WTC11 (cell line): ENCODE measurements at regions not wholly inside any gene's neighbourhood (a gene's known extent, or its start where the extent isn't known, plus 50 kb on each side); places are given as distances from the start of the nearest gene placed in this dataset.
A peak's percentile ranks its signal among the peaks of the same experiment; 100 is the strongest.

Experiments
- ATAC-seq: fragments of 200-7000 bp; cut with Tn5 transposase; 2 replicates; pipeline ENCODE4 v1.10.0; 2021; ENCODE audit warnings: mild to moderate bottlenecking, moderate library complexity
- CTCF ChIA-PET: fragments of 300-600 bp; sonication (Branson Sonifier 250); formaldehyde crosslinking; loops from one replicate; lab custom pipeline; 2021; ENCODE audit warnings: antibody characterized with exemption; lab: Charles Lee
- POLR2A ChIA-PET: fragments of 350-600 bp; sonication (Branson Sonifier 250); formaldehyde crosslinking; loops from one replicate; lab custom pipeline; 2021; ENCODE audit warnings: antibody characterized with exemption; lab: Charles Lee
- DNase-seq: peaks from one replicate; pipeline ENCODE4 v3.0.0; 2021; ENCODE audit warnings: low spot score
- H3K27ac Mint-ChIP-seq: 2 replicates; pipeline ENCODE4 v1.8.0; 2021; ENCODE audit warnings: mixed read lengths
- H3K27me3 Mint-ChIP-seq: 2 replicates; pipeline ENCODE4 v1.8.0; 2021; ENCODE audit warnings: low read depth, mild to moderate bottlenecking, moderate library complexity, mixed read lengths
- H3K36me3 Mint-ChIP-seq: 2 replicates; pipeline ENCODE4 v1.8.0; 2021; ENCODE audit warnings: mixed read lengths
- H3K4me1 Mint-ChIP-seq: 2 replicates; pipeline ENCODE4 v1.8.0; 2022; ENCODE audit warnings: mixed read lengths
- H3K4me3 Mint-ChIP-seq: 2 replicates; pipeline ENCODE4 v1.8.0; 2021; ENCODE audit warnings: mild to moderate bottlenecking, moderate library complexity, mixed read lengths
- H3K9me3 Mint-ChIP-seq: 2 replicates; pipeline ENCODE4 v1.8.0; 2021; ENCODE audit warnings: mixed read lengths
- ATF1 ChIP-seq: sonication (generic); formaldehyde crosslinking; IDR thresholded peaks from 2 replicates; pipeline ENCODE4 v1.8.1; 2023; ENCODE audit warnings: mild to moderate bottlenecking, moderate library complexity, missing genetic modification reagents
- CTCF ChIP-seq: fragments of 200-600 bp; IDR thresholded peaks from 2 replicates; pipeline ENCODE4 v1.8.0; 2022; ENCODE audit warnings: antibody characterized with exemption
- EMX1 ChIP-seq: fragments of 250-450 bp; sonication (Bioruptor Pico); IDR thresholded peaks from 2 replicates; pipeline ENCODE4 v1.8.0; 2021; ENCODE audit warnings: mild to moderate bottlenecking
- ERG ChIP-seq: fragments of 250-450 bp; sonication (Bioruptor Pico); IDR thresholded peaks from 2 replicates; pipeline ENCODE4 v1.8.0; 2021; ENCODE audit warnings: mild to moderate bottlenecking
- ETV6 ChIP-seq: sonication (generic); formaldehyde crosslinking; IDR thresholded peaks from 2 replicates; pipeline ENCODE4 v1.8.1; 2022; ENCODE audit warnings: mild to moderate bottlenecking, missing genetic modification reagents
- FOXJ3 ChIP-seq: sonication (generic); formaldehyde crosslinking; IDR thresholded peaks from 2 replicates; pipeline ENCODE4 v1.9.0; 2021; ENCODE audit warnings: missing genetic modification reagents, mild to moderate bottlenecking, borderline replicate concordance
- GRHL2 ChIP-seq: fragments of 250-450 bp; sonication (Bioruptor Pico); IDR thresholded peaks from 2 replicates; pipeline ENCODE4 v1.8.0; 2022; ENCODE audit warnings: mild to moderate bottlenecking, moderate library complexity; ENCODE audit not compliant: insufficient replicate concordance, severe bottlenecking
- JAZF1 ChIP-seq: fragments of 250-450 bp; sonication (Bioruptor Pico); IDR thresholded peaks from 2 replicates; pipeline ENCODE4 v1.9.0; 2021; ENCODE audit warnings: moderate library complexity, mild to moderate bottlenecking, inconsistent platforms
- JUN ChIP-seq: sonication (generic); formaldehyde crosslinking; IDR thresholded peaks from 2 replicates; pipeline ENCODE4 v1.8.0; 2023; ENCODE audit warnings: mild to moderate bottlenecking, missing genetic modification reagents
- NFYB ChIP-seq: sonication (generic); formaldehyde crosslinking; conservative IDR thresholded peaks from 2 replicates; pipeline ENCODE4 v1.8.0; 2022; ENCODE audit warnings: low read depth, missing genetic modification reagents
- NR3C1 ChIP-seq: sonication (generic); formaldehyde crosslinking; conservative IDR thresholded peaks from 2 replicates; pipeline ENCODE4 v1.8.1; 2023; ENCODE audit warnings: low read depth, mild to moderate bottlenecking, missing genetic modification reagents
- OVOL2 ChIP-seq: fragments of 250-450 bp; sonication (Bioruptor Pico); IDR thresholded peaks from 2 replicates; pipeline ENCODE4 v1.9.0; 2021; ENCODE audit warnings: mild to moderate bottlenecking, borderline replicate concordance
- RELA ChIP-seq: sonication (generic); formaldehyde crosslinking; IDR thresholded peaks from 2 replicates; pipeline ENCODE4 v1.8.1; 2022; ENCODE audit warnings: missing genetic modification reagents, mild to moderate bottlenecking, borderline replicate concordance
- RORB ChIP-seq: fragments of 250-450 bp; sonication (Bioruptor Pico); IDR thresholded peaks from 2 replicates; pipeline ENCODE4 v1.9.0; 2021; ENCODE audit warnings: mild to moderate bottlenecking
- TEAD1 ChIP-seq: sonication (generic); formaldehyde crosslinking; IDR thresholded peaks from 2 replicates; pipeline ENCODE4 v1.8.0; 2022; ENCODE audit warnings: mild to moderate bottlenecking, missing genetic modification reagents
- USF2 ChIP-seq: sonication (generic); formaldehyde crosslinking; IDR thresholded peaks from 2 replicates; pipeline ENCODE4 v1.8.1; 2023; ENCODE audit warnings: mild to moderate bottlenecking, missing genetic modification reagents, moderate library complexity
- ZNF138 ChIP-seq: sonication (generic); formaldehyde crosslinking; conservative IDR thresholded peaks from 2 replicates; pipeline ENCODE4 v1.8.1; 2022; ENCODE audit warnings: mild to moderate bottlenecking, moderate library complexity, missing genetic modification reagents
- ZNF263 ChIP-seq: sonication (generic); formaldehyde crosslinking; IDR thresholded peaks from 2 replicates; pipeline ENCODE4 v1.8.1; 2022; ENCODE audit warnings: low read depth, mild to moderate bottlenecking, moderate library complexity, missing genetic modification reagents
- ZNF425 ChIP-seq: fragments of 250-450 bp; sonication (Bioruptor Pico); conservative IDR thresholded peaks from 2 replicates; pipeline ENCODE4 v1.9.0; 2021; ENCODE audit warnings: mild to moderate bottlenecking
- ZNF671 ChIP-seq: fragments of 250-450 bp; sonication (Bioruptor Pico); IDR thresholded peaks from 2 replicates; pipeline ENCODE4 v1.8.0; 2021; ENCODE audit warnings: mild to moderate bottlenecking
- TF ChIP-seq, protein P1 (sequence below): sonication (generic); formaldehyde crosslinking; IDR thresholded peaks from 2 replicates; pipeline ENCODE4 v1.8.1; 2023; ENCODE audit warnings: mild to moderate bottlenecking, moderate library complexity, missing genetic modification reagents
- TF ChIP-seq, protein P2 (sequence below): sonication (generic); formaldehyde crosslinking; conservative IDR thresholded peaks from 2 replicates; pipeline ENCODE4 v1.8.1; 2023; ENCODE audit warnings: mild to moderate bottlenecking, low read depth, missing genetic modification reagents, moderate library complexity

GRCh38 chr5:19031491-19031890 lies 956.5 kb downstream of the CDH18 start (continued):
- TF ChIP-seq CTCF, result no peak
- TF ChIP-seq, protein P1, sequence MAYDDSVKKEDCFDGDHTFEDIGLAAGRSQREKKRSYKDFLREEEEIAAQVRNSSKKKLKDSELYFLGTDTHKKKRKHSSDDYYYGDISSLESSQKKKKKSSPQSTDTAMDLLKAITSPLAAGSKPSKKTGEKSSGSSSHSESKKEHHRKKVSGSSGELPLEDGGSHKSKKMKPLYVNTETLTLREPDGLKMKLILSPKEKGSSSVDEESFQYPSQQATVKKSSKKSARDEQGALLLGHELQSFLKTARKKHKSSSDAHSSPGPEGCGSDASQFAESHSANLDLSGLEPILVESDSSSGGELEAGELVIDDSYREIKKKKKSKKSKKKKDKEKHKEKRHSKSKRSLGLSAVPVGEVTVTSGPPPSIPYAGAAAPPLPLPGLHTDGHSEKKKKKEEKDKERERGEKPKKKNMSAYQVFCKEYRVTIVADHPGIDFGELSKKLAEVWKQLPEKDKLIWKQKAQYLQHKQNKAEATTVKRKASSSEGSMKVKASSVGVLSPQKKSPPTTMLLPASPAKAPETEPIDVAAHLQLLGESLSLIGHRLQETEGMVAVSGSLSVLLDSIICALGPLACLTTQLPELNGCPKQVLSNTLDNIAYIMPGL (CRISPR knock-in tag), result no peak
- TF ChIP-seq RORB (CRISPR knock-in tag), result no peak
- no peak for TF ChIP-seq ZNF671 (CRISPR knock-in tag)
- no peak for TF ChIP-seq FOXJ3
- TF ChIP-seq ZNF138 (CRISPR knock-in tag), result no peak
- TF ChIP-seq, protein P2, sequence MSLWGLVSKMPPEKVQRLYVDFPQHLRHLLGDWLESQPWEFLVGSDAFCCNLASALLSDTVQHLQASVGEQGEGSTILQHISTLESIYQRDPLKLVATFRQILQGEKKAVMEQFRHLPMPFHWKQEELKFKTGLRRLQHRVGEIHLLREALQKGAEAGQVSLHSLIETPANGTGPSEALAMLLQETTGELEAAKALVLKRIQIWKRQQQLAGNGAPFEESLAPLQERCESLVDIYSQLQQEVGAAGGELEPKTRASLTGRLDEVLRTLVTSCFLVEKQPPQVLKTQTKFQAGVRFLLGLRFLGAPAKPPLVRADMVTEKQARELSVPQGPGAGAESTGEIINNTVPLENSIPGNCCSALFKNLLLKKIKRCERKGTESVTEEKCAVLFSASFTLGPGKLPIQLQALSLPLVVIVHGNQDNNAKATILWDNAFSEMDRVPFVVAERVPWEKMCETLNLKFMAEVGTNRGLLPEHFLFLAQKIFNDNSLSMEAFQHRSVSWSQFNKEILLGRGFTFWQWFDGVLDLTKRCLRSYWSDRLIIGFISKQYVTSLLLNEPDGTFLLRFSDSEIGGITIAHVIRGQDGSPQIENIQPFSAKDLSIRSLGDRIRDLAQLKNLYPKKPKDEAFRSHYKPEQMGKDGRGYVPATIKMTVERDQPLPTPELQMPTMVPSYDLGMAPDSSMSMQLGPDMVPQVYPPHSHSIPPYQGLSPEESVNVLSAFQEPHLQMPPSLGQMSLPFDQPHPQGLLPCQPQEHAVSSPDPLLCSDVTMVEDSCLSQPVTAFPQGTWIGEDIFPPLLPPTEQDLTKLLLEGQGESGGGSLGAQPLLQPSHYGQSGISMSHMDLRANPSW (CRISPR knock-in tag), result no peak
- TF ChIP-seq ATF1 (CRISPR knock-in tag), result no peak
- TF ChIP-seq, all 79 proteins: peak for 0

DNA sequence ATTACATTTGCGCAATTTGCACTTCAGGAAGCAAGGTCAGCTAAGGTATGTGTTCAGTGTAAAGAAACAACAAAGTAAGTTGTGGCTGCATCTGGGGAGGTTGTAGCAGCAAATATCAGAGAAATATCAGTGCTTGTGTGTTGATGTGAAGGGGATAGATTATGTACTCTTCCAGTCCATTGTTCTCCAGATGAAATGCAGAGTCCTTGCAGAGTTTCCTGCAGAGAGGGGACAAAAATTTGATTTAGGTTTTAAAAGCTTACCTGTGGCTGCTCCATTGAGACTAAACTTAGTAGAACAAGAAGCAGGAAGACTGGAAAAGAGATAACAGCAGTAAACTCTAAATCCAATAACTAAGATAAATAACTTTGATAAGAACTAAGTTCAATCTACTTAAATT lies 952.2 kb downstream of the CDH18 start:
- ChIA-PET CTCF (no interaction called here), POLR2A (no interaction called here)
- Mint-ChIP-seq H3K4me1 (peaks cover 36% of the 10 kb centered on the region), H3K9me3 (no peaks in the 10 kb centered on the region), H3K4me3 (no peak overlapping the region), H3K36me3 (no peaks in the 10 kb centered on the region), H3K27ac (peak overlapping the region; percentile 19), H3K27me3 (no peaks in the 10 kb centered on the region)
- no peak for DNase-seq
- peak; percentile 80 for ATAC-seq
- TF ChIP-seq JUN (CRISPR knock-in tag), result no peak
- 0 out of 2 replicates have a peak, but pooled peaks have one; percentile 16 for TF ChIP-seq TEAD1 (CRISPR knock-in tag)
- no peak for TF ChIP-seq OVOL2 (CRISPR knock-in tag)
- TF ChIP-seq NFYB (CRISPR knock-in tag), result no peak
- no peak for TF ChIP-seq NR3C1 (CRISPR knock-in tag)
- no peak for TF ChIP-seq GRHL2 (CRISPR knock-in tag)
- no peak for TF ChIP-seq EMX1
- TF ChIP-seq ZNF425 (CRISPR knock-in tag), result no peak
- no peak for TF ChIP-seq ETV6 (CRISPR knock-in tag)

DNA sequence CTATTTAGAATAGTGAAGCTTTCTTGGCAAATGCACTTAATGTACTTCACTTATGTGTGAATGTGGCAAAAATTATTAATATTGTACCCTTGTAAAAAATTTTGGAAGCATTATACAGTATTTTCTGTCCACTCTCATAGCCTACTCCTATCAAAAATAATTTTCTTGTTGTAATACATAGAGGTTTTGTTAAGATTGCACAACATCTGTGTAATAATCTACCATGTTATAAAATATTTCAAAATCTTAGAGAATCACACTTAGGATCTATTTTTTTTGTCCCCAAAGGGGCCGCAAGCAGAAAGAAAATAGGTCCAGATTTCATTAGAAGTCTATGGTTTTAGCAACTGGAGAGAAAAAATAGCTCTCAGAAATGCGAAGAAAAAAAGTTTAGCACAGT lies 945.9 kb downstream of the CDH18 start:
- peaks cover 4% of the 10 kb centered on the region for H3K9me3 Mint-ChIP-seq
- POLR2A ChIA-PET, result no interaction called here
- CTCF ChIA-PET, result no interaction called here
- TF ChIP-seq USF2, result no peak
- no peak for TF ChIP-seq JAZF1 (CRISPR knock-in tag)
- no peak for TF ChIP-seq ZNF138 (CRISPR knock-in tag)
- TF ChIP-seq ZNF263 (CRISPR knock-in tag), result no peak
- TF ChIP-seq RELA, result no peak
- TF ChIP-seq RORB (CRISPR knock-in tag), result no peak
- TF ChIP-seq, protein P1 (CRISPR knock-in tag), result no peak
- TF ChIP-seq ERG (CRISPR knock-in tag), result no peak

More for the DNA sequence above, 945.9 kb downstream of the CDH18 start:
- H3K27me3 Mint-ChIP-seq, result no peaks in the 10 kb centered on the region
- no peaks in the 10 kb centered on the region for H3K36me3 Mint-ChIP-seq
- DNase-seq, result no peak
- H3K27ac Mint-ChIP-seq, result no peak overlapping the region
- no peak overlapping the region for H3K4me3 Mint-ChIP-seq
- ATAC-seq, result no peak
- peaks cover 24% of the 10 kb centered on the region for H3K4me1 Mint-ChIP-seq
